HepG2 (cell line): ENCODE measurements at regions not wholly inside any gene's neighbourhood (a gene's known extent, or its start where the extent isn't known, plus 50 kb on each side); places are given as distances from the start of the nearest gene placed in this dataset.

ENCODE experiments used
- FOXM1 ChIP-seq: sonication (generic); formaldehyde crosslinking; IDR thresholded peaks from 2 replicates; pipeline ENCODE4 v1.5.0; 2020; ENCODE audit warnings: missing genetic modification reagents
- HCFC1 ChIP-seq: fragments of 150-350 bp; IDR thresholded peaks from 2 replicates; pipeline ENCODE4 v1.6.1; 2014; ENCODE audit warnings: low read depth, low read length
- HDAC1 ChIP-seq: sonication (generic); formaldehyde crosslinking; IDR thresholded peaks from 2 replicates; pipeline ENCODE4 v1.5.1; 2020; ENCODE audit warnings: mild to moderate bottlenecking, missing genetic modification reagents
- HNF4G ChIP-seq, 2 experiments: sonication (generic) in 1 of 2; formaldehyde crosslinking in 1 of 2; IDR thresholded peaks; 2 replicates each; pipeline versions ENCODE4 v1.4.0 to v1.6.1; 2011 to 2020; ENCODE audit warnings: borderline replicate concordance in 2 of 2, low read depth in 2 of 2, mild to moderate bottlenecking in 2 of 2, low read length in 1 of 2, missing genetic modification reagents in 1 of 2, moderate library complexity in 1 of 2
- HNRNPUL1 ChIP-seq: fragments of 200-400 bp; formaldehyde crosslinking; IDR thresholded peaks from 2 replicates; pipeline ENCODE4 v1.6.1; 2017; ENCODE audit warnings: low read depth, mild to moderate bottlenecking, low read length, moderate library complexity
- MEIS2 ChIP-seq: sonication (generic); formaldehyde crosslinking; IDR thresholded peaks from 2 replicates; pipeline ENCODE4 v1.9.0; 2021; ENCODE audit warnings: mild to moderate bottlenecking, missing genetic modification reagents
- NCOA2 ChIP-seq: sonication (generic); formaldehyde crosslinking; IDR thresholded peaks from 2 replicates; pipeline ENCODE4 v1.8.0; 2022; ENCODE audit warnings: inconsistent platforms
- PHB2 ChIP-seq: fragments of 450-650 bp; IDR thresholded peaks from 2 replicates; pipeline ENCODE4 v1.6.1; 2018; ENCODE audit not compliant: partially characterized antibody
- POLR2AphosphoS5 ChIP-seq: IDR thresholded peaks from 2 replicates; pipeline ENCODE4 v1.6.1; 2012; ENCODE audit warnings: low read depth, low read length
- SP2 ChIP-seq: sonication (generic); formaldehyde crosslinking; IDR thresholded peaks from 2 replicates; pipeline ENCODE4 v1.5.1; 2020; ENCODE audit warnings: mild to moderate bottlenecking, missing genetic modification reagents
- SP5 ChIP-seq: IDR thresholded peaks from 2 replicates; pipeline ENCODE4 v1.6.1; 2016; ENCODE audit warnings: low read depth, borderline replicate concordance
- ZFP82 ChIP-seq: sonication (generic); formaldehyde crosslinking; IDR thresholded peaks from 2 replicates; pipeline ENCODE4 v1.5.1; 2020; ENCODE audit warnings: mild to moderate bottlenecking, missing genetic modification reagents, borderline replicate concordance
- ZMYM4 ChIP-seq: sonication (generic); formaldehyde crosslinking; IDR thresholded peaks from 2 replicates; pipeline ENCODE4 v1.8.1; 2023; ENCODE audit warnings: mild to moderate bottlenecking, missing genetic modification reagents
- ZNF10 ChIP-seq: sonication (generic); formaldehyde crosslinking; IDR thresholded peaks from 2 replicates; pipeline ENCODE4 v1.4.0; 2020; ENCODE audit warnings: mild to moderate bottlenecking, low read depth, missing genetic modification reagents, borderline replicate concordance
- ZNF235 ChIP-seq: sonication (generic); formaldehyde crosslinking; IDR thresholded peaks from 2 replicates; pipeline ENCODE4 v1.8.1; 2023; ENCODE audit warnings: mild to moderate bottlenecking, missing genetic modification reagents, borderline replicate concordance
- ZNF589 ChIP-seq: sonication (generic); formaldehyde crosslinking; conservative IDR thresholded peaks from 2 replicates; pipeline ENCODE4 v1.8.0; 2022; ENCODE audit warnings: mild to moderate bottlenecking, moderate library complexity, missing genetic modification reagents
- ZNF598 ChIP-seq: sonication (generic); formaldehyde crosslinking; IDR thresholded peaks from 2 replicates; pipeline ENCODE4 v1.5.1; 2020; ENCODE audit warnings: mild to moderate bottlenecking, missing genetic modification reagents, borderline replicate concordance
- ZNF619 ChIP-seq: sonication (generic); formaldehyde crosslinking; IDR thresholded peaks from 2 replicates; pipeline ENCODE4 v1.4.0; 2020; ENCODE audit warnings: mild to moderate bottlenecking, missing genetic modification reagents
- ZNF644 ChIP-seq: IDR thresholded peaks from 2 replicates; pipeline ENCODE4 v1.6.1; 2016; ENCODE audit warnings: low read depth
- TF ChIP-seq, protein P1 (sequence below): IDR thresholded peaks from 2 replicates; pipeline ENCODE4 v1.6.1; 2016; ENCODE audit warnings: missing compliant biosample characterization, missing genetic modification reagents, borderline replicate concordance
- TF ChIP-seq, protein P2 (sequence below): sonication (generic); formaldehyde crosslinking; IDR thresholded peaks from 2 replicates; pipeline ENCODE4 v1.4.0; 2020; ENCODE audit warnings: missing genetic modification reagents
- TF ChIP-seq, protein P3 (sequence below): sonication (generic); formaldehyde crosslinking; IDR thresholded peaks from 2 replicates; pipeline ENCODE4 v1.8.0; 2022; ENCODE audit warnings: mild to moderate bottlenecking, missing genetic modification reagents, borderline replicate concordance

- TF ChIP-seq ZNF619 (no peak), FOXM1 (no peak), ZNF589 (CRISPR knock-in tag) (no peak), POLR2AphosphoS5 (0 out of 2 replicates have a peak, but pooled peaks have one; percentile 39), NCOA2 (CRISPR knock-in tag) (peak; percentile 96), ZNF598 (CRISPR knock-in tag) (no peak), HCFC1 (no peak), ZNF644 (CRISPR knock-in tag) (peak; percentile 50; the same call in 1 of the 2 replicates), SP5 (peak; percentile 86), SP2 (CRISPR knock-in tag) (no peak), ZFP82 (CRISPR knock-in tag) (no peak), HNF4G (IDR thresholded peaks at IDR 0.05; ENCODE audit: borderline replicate concordance, low read depth, low read length) (no peak; the same call in 1 of the 2 replicates), HNF4G (CRISPR knock-in tag; IDR thresholded peaks at IDR 0.05; ENCODE audit: borderline replicate concordance, low read depth) (peak; percentile 45; the same call in 1 of the 2 replicates), ZNF10 (CRISPR knock-in tag) (no peak), PHB2 (no peak), MEIS2 (CRISPR knock-in tag) (peak; percentile 67; the same call in 1 of the 2 replicates), HDAC1 (CRISPR knock-in tag) (peak; percentile 33; the same call in 1 of the 2 replicates), HNRNPUL1 (no peak), ZMYM4 (CRISPR knock-in tag) (peak; percentile 52; the same call in 1 of the 2 replicates), ZNF235 (CRISPR knock-in tag) (no peak)
- TF ChIP-seq, protein P1, sequence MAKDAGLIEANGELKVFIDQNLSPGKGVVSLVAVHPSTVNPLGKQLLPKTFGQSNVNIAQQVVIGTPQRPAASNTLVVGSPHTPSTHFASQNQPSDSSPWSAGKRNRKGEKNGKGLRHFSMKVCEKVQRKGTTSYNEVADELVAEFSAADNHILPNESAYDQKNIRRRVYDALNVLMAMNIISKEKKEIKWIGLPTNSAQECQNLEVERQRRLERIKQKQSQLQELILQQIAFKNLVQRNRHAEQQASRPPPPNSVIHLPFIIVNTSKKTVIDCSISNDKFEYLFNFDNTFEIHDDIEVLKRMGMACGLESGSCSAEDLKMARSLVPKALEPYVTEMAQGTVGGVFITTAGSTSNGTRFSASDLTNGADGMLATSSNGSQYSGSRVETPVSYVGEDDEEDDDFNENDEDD (CRISPR knock-in tag) = no peak
- TF ChIP-seq, protein P2, sequence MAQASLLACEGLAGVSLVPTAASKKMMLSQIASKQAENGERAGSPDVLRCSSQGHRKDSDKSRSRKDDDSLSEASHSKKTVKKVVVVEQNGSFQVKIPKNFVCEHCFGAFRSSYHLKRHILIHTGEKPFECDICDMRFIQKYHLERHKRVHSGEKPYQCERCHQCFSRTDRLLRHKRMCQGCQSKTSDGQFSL (CRISPR knock-in tag) = no peak
- TF ChIP-seq, protein P3, sequence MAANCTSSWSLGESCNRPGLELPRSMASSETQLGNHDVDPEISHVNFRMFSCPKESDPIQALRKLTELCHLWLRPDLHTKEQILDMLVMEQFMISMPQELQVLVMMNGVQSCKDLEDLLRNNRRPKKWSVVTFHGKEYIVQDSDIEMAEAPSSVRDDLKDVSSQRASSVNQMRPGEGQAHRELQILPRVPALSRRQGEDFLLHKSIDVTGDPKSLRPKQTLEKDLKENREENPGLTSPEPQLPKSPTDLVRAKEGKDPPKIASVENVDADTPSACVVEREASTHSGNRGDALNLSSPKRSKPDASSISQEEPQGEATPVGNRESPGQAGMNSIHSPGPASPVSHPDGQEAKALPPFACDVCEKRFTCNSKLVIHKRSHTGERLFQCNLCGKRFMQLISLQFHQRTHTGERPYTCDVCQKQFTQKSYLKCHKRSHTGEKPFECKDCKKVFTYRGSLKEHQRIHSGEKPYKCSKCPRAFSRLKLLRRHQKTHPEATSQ (CRISPR knock-in tag) = no peak
These were observed 111.5 kb downstream of the ETS2 start (continued) for GRCh38 chr21:38917043-38917774.
